SK-N-SH (cell line): ENCODE measurements at regions not wholly inside any gene's neighbourhood (a gene's known extent, or its start where the extent isn't known, plus 50 kb on each side); places are given as distances from the start of the nearest gene placed in this dataset.
"Not testable (repeated sequence)": the region's sequence is repeated elsewhere in the genome, so short reads cannot be mapped to it uniquely, and the experiment has no call there.

Experiments
- EP300 ChIP-seq, 2 experiments: IDR thresholded peaks; 2 replicates each; pipeline versions ENCODE4 v1.4.0 to v1.6.1; 2012; ENCODE audit warnings: borderline replicate concordance in 1 of 2, low read depth in 1 of 2, low read length in 1 of 2
- RXRA ChIP-seq: IDR thresholded peaks from 2 replicates; pipeline ENCODE4 v1.4.0; 2012; ENCODE audit warnings: low read depth, mild to moderate bottlenecking, borderline replicate concordance
- TCF12 ChIP-seq: IDR thresholded peaks from 2 replicates; pipeline ENCODE4 v1.4.0; 2012
- TF ChIP-seq, protein P1 (sequence below): fragments of 200-600 bp; sonication (generic); IDR thresholded peaks from 2 replicates; pipeline ENCODE4 v1.6.1; 2017; ENCODE audit warnings: antibody characterized with exemption, mild to moderate bottlenecking, moderate library complexity

DNA sequence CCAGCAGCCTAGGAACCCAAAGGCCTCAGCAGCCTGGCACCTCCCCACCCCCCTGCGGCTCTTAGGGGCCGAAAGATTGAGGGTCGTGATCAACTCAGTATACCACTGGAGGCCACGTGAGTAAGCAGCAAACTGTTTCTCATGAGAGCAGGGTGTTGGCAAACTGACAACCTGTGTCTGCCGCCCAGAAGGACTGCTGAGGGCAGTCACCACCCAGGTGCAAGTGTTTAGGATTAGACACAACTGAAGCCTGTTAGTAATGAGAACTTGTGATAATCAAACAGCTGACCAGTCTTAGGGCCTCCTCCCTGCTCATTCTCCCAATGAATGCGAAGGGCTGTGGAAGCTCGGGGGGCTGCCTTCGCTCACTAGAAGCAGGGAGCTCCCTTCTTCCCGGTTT is 128.8 kb downstream of the ARRDC4 start:
- not testable (repeated sequence) for TF ChIP-seq RXRA; EP300 (IDR thresholded peaks at IDR 0.05; ENCODE audit: borderline replicate concordance in 1 of 2, low read depth in 1 of 2, low read length in 1 of 2); TCF12
- TF ChIP-seq, protein P1, sequence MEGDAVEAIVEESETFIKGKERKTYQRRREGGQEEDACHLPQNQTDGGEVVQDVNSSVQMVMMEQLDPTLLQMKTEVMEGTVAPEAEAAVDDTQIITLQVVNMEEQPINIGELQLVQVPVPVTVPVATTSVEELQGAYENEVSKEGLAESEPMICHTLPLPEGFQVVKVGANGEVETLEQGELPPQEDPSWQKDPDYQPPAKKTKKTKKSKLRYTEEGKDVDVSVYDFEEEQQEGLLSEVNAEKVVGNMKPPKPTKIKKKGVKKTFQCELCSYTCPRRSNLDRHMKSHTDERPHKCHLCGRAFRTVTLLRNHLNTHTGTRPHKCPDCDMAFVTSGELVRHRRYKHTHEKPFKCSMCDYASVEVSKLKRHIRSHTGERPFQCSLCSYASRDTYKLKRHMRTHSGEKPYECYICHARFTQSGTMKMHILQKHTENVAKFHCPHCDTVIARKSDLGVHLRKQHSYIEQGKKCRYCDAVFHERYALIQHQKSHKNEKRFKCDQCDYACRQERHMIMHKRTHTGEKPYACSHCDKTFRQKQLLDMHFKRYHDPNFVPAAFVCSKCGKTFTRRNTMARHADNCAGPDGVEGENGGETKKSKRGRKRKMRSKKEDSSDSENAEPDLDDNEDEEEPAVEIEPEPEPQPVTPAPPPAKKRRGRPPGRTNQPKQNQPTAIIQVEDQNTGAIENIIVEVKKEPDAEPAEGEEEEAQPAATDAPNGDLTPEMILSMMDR = not testable (repeated sequence)
